GM12874 (cell line): ENCODE measurements at regions not wholly inside any gene's neighbourhood (a gene's known extent, or its start where the extent isn't known, plus 50 kb on each side); places are given as distances from the start of the nearest gene placed in this dataset.
A peak's percentile ranks its signal among the peaks of the same experiment; 100 is the strongest.

Experiments
- TF ChIP-seq, protein P1 (sequence below): IDR thresholded peaks from 2 replicates; pipeline ENCODE4 v1.5.1; 2011; ENCODE audit warnings: low read depth, mild to moderate bottlenecking, control low read depth, low read length, moderate library complexity; ENCODE audit not compliant: insufficient read depth

DNA sequence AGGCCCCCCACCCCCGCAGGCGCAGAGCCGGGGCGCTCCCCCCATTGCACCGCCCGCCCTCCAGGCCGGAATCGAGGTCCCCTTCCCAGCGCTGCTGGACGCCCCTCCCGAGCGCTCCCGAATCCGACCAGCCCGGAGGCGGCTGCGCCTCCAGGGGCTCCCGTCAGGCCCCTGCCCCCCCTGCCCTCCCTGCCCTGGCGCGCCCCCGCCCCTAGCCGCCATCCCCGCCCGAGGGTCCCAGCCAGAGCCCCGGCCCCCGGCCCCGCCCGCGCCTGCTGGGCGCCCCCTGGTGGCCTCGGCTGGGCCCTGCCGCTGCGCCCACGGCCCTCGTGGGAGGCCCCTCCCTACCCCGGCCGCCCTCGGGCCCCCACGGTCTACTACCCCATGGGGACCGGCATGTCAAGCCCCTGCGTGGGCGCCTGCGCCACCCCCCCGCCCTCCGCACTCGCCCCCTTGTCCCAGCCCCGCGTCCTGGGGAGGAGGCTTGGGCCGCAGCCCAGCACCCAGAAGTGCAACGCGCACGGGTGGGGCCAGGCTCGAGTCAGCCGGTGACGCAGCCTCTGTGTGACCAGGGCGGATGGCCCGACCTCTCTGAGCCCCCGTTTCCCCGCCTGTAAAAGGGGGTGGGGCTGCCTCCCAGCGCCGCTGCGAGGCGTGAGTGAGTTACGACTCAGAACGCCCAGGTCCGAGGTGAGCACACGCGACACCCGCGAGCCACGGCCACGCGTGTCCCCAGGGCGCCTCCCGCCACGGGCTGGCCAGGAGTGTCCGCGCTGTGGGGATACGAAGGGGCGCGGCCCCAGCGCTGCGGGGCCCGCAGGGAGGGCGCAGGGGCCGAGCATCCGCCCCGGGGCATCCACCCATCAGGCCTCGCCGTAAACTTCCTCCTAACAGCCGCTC lies 104.9 kb downstream of the FAM53A start:
- TF ChIP-seq, protein P1, sequence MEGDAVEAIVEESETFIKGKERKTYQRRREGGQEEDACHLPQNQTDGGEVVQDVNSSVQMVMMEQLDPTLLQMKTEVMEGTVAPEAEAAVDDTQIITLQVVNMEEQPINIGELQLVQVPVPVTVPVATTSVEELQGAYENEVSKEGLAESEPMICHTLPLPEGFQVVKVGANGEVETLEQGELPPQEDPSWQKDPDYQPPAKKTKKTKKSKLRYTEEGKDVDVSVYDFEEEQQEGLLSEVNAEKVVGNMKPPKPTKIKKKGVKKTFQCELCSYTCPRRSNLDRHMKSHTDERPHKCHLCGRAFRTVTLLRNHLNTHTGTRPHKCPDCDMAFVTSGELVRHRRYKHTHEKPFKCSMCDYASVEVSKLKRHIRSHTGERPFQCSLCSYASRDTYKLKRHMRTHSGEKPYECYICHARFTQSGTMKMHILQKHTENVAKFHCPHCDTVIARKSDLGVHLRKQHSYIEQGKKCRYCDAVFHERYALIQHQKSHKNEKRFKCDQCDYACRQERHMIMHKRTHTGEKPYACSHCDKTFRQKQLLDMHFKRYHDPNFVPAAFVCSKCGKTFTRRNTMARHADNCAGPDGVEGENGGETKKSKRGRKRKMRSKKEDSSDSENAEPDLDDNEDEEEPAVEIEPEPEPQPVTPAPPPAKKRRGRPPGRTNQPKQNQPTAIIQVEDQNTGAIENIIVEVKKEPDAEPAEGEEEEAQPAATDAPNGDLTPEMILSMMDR, result peak; percentile 54

- TF ChIP-seq, protein P1, result no peak
These were observed 105.8 kb downstream of the FAM53A start for GRCh38 chr4:1578251-1578773.

GRCh38 chr4:1577822-1578217 lies 106.3 kb downstream of the FAM53A start:
- TF ChIP-seq, protein P1, result no peak

GRCh38 chr4:1576961-1577821 lies 106.9 kb downstream of the FAM53A start:
- TF ChIP-seq, protein P1, result no peak

DNA sequence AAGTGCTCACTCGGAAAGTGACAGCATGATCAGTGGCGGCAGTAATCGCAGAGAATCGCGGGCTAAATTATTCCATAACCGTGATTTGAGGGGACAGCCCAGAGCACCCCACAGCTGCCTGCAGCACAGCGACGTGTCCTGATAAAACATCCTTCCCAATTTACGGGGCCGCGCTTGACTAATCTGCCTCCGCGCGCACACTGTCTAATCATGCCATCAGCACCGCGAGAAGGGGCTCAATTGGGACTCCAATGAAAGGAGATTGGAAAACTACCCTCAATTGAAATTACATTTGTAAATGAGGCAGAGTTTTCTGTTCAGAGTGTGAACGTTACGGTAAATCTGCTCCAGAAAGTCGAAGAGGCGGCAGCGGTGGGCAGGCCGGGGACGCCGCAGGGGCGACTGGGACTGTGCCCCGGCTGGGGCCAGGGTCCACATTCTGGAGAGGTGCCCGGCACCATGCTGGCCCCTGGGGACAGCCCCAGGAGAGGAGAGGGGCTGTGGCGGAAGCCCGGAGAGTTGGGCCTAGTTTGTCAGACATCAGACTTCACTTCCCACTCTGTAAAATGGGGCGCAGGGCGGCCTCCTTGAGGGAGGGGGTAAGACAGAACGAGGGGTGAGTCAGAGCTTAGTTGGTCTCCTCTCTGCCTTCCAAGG lies 107.7 kb downstream of the FAM53A start:
- TF ChIP-seq, protein P1, result no peak

GRCh38 chr4:1575418-1576303 lies 108.5 kb downstream of the FAM53A start:
- TF ChIP-seq, protein P1, result no peak
